NCI-H82 (cell line): ENCODE measurements at regions not wholly inside any gene's neighbourhood (a gene's known extent, or its start where the extent isn't known, plus 50 kb on each side); places are given as distances from the start of the nearest gene placed in this dataset.

Source experiments
- DNase-seq: peaks from one replicate; lab custom pipeline; 2025; lab: John Stamatoyannopoulos, UW

DNA sequence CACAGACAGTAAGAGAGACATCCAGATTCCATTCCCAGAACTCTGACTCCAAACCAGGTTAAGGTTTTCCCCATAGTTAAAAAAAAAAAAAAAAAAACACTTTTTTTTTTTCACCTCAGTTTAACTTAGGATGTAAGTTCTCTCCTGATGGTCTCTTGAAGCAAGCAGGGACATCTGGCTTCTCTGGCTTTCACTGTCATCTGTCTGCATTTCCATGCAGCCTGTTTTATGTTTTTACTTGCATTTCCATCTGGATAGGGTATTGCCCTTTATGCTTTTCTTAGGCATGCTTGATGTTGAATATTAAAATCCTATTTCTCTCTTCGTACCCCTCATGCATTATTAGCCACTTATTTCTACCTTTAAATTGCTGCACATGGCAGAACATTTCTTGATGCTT is 135.3 kb upstream of the WWC1 start:
- no peak for DNase-seq

DNA sequence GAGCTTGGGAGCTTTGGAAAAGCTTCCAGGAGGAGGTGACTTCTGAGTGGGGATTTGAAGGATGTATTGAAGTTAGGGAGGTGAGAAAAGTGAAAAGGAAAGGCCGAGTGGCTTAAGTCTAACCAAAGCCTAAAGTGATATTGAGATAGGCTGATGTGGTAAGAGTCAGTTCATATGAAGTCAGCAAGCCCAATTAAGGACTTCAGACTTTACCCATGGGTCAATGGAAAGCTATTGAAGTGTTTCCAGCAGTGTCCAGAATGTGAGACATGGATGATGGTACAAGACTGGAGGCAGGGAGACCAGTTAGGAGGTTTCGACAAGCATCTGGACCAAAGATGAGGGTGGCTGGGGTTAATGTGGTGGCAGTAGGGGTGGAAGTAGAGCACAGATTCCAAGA is 134.3 kb upstream of the WWC1 start:
- DNase-seq, result no peak

DNA sequence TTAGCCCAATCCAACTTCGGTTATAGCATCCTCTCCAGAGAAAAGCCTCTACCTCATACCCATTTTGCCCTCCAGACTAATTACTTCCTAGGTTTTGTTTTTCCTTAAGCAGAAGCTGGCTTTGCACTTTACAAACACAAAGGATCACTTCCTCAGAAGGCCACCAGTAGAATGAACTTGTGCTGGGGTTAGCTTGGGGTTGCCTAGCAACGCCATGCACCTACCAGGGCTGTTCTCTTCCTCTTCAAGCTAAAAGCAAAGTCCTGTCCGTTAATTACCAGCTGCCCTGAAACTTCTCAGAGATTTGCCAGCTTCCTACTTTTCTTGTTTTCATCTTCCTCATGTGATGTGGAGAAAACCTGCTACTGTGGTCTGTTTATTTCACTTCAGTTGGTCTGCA is 132.0 kb upstream of the WWC1 start:
- DNase-seq, result peak; percentile 7

DNA sequence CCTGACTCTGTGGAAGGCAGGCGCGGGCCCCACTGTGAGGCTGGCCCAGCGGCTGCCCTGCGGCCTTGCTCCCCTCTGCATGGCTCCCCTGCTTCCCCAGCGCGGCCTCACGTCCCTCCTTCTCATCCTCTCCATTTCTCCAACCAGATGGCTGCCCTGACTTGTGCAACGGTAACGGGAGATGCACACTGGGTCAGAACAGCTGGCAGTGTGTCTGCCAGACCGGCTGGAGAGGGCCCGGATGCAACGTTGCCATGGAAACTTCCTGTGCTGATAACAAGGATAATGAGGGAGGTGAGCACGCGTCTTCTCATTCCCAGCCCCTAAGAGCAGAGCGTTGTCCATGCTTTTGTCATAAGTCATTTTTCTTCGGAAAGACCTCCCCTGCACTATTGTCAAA is 129.0 kb upstream of the WWC1 start:
- peak; percentile 63 for DNase-seq

DNA sequence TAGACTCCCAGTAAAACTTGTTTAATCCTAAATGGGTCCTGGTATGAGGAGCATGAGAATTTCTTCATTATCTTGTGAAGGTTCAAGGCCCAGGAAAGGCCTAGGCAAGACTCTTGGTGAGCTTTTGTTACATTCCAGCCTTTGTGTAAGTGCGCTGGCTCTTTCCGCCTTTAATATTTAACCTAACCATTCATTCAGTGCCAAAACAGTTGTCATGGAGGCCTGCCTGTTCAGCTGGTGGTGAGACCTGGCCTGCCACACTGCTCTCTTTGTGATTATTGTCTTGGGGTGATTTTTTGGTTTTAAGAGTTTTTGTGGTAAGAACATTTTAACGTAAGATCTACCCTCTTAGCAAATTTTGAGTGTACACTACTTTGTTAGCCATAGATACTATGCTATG is 127.5 kb upstream of the WWC1 start:
- DNase-seq, result no peak

DNA sequence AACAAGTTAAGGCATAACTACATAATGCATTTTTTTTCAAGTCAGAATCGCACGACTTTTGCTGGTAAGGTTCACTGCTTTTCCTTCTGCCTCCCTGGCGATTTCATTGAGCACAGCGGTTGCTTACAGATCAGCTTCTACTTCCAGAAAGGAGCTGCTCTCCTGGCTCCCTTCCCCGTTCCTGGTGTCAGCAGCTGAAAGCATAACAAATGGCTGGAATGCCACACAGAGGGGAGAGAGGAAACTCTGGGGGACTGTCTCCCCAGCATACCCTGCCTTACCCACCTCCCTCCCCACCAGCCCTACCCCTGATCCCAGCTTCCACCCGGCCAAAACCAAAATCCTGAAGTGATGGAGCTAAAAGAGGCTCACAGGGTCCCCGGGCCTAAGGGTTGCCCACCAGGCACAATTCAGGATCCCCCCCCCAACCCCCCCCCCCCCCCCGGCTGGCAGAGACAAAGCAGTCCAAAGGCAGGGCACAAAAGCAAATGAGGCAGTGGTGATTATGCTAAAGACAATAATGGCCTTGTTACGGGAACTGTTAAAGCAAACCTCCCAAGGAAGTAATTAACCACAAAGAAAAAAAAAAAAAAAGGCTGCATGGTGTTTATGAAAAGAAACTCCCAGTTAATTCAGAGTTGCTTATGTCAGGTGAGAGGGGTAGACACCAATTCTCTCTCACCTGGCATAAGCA is 126.1 kb upstream of the WWC1 start:
- no peak for DNase-seq

DNA sequence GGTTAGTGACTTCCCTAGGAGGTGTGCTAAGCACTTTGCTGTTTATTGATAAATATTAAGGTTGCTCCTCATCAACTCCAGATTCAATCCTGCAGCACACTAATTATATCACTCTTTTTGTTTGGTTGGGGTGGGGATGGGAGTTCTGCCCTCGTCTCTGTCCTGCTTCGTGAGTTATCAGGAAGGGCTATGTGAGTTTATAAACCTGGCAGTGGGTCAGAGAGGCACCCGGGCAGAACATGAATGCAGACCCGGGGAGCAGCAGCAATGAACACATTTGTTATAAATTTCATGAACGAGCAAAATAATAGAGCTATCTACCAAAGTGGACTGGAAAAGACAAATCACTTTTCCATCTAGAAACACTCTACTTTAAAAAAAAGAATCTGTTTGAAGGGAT is 125.5 kb upstream of the WWC1 start:
- no peak for DNase-seq

DNA sequence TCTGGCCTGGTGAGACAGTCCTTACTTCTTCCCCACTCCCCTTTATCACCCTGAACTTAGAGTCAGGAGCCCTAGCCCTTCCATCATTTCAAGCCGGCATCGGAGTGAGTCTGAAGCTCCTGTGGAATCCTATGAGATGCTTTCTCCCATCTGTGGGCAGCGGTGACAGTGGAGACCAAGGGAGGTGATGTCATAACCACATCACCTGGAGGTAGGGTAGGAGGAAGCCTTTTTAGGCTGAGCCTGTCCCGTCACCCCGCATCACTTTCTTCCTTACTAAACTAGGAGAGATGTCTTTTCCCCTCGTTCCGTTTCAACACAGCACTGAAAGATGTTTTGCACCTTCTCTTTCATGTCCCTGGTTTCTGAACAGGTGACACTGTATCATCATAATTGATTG is 124.1 kb upstream of the WWC1 start:
- no peak for DNase-seq

DNA sequence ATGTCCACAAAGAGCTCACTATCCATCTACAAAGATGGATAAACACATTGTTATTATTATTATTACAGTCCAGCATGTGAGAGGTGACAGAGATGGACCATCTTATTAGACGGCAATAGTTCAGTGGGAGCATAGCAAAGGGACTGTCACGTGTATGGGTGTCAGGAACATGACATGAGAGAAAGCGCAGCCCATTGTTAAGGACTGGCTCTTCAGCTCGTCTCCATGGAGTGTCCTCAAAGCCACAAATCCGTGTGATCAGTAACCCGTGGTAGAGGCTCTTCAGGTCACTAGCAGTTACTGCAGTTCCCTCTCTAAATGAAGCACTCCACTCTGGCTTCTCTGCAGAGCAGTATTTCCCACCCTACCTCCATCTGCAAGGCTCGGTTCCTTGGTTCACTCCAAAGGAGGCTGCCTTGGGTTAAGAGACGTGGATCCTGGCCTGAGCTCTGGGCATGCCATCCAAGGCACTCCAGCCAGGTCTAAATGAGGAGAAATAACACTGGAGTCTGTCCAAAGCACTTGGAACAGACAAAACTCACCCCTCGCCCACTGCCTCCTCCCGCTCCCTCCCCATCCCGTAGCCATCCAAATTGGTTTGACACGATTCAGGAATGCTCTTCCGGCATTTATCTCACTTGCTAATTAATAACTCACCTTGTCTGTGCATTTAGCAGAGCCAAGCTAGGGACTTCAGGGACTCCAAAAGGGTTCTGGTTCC is 122.3 kb upstream of the WWC1 start:
- DNase-seq, result no peak

DNA sequence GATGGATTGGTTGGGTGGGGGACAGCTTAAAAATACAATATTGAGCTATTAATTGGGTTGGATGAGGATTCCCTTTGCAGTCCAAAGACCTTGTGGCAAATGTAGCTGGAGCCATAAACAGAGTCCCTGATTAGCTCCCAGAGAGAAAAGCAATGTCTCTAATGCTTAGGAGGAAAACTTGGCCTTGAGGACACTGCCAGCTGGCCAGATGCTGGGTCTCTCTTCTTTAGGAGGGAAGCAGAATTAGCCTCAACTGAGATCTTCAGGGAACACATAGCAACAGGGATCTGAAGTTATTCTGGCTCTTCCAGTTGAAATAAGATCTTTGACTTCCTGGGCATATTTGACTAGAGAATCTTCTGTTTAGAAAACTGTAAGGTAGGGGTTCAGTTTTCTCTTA is 121.7 kb upstream of the WWC1 start:
- DNase-seq, result no peak

DNA sequence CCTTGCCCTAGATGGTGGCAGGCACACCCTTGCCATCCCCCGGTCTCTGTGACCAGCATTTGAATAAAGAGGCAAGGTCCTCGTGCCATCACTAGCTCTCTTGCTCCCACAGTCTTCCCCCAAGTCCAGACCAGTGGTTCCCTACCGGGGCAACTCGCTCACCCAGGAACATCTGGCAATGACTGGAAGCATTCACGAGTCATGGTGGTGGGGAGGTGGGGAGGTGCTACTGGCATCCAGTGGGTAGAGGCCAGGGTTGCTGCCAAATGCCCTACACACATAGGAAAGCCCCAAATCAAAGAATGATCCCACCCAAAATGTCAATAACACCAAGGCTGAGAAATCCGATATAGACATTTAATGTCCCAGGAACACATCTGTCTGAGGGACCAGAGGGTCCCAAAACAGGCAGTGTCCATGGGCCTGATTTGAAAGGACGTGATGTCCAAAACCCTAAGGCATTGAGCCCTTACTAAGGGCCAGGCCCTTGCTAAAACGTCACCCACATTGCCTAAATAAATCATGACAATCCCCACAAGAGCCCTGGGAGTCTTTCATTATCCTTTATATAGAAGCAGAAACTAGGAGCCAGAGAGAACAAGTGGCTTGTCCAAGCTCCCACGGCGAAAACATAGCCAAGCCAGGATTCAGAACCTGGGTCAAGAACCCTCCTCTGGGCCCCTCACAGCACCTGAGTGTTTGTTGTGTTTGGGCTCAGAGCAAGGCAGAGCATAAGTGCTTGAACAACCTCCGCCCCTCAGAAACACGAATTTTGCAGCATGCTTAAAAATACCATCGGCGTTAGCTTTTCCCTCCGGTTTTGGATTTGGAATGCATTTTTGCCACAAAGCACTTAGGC is 119.3 kb upstream of the WWC1 start:
- DNase-seq, result no peak

DNA sequence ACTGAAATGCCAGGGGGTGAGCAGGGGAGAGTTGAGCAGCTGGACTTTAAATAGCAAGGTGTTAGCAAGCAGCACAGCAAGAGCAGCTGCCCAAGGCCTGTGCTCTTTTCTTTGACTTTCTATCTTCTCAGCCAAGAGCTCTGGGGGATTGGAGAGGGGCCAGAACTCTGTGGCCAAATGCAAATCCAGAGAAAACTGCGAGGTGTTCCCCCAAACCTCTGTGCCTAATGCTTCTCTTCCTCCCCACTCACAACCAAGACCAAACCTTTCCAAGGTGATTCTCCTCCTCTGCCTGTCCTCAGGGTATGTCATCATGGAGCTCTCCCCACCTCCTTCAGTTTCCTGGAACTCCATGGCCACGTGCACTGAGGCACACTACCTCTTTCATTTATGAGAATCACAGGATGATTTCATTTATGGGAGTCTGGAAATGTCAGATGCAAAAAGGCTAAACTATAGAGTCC is 118.7 kb upstream of the WWC1 start:
- DNase-seq, result no peak

DNA sequence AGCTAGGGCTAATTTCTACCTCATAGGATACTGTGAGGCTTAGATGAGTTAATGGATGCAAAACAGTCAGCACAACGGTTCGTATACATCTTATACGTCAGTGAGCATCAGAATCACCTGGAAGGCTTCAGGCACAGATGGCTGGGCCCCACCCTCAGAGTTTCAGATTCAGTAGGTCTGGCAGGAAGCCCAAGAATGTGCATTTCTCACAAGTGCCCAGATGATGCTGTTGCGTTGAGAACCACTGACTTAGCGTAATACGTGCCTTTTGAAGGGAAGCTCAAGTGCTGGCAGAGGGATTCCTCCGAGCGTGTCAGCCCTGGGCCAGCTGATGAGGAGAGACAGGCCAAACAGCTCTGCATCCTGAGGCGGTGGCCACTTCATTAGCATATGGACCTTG is 117.1 kb upstream of the WWC1 start:
- DNase-seq, result peak; percentile 18

DNA sequence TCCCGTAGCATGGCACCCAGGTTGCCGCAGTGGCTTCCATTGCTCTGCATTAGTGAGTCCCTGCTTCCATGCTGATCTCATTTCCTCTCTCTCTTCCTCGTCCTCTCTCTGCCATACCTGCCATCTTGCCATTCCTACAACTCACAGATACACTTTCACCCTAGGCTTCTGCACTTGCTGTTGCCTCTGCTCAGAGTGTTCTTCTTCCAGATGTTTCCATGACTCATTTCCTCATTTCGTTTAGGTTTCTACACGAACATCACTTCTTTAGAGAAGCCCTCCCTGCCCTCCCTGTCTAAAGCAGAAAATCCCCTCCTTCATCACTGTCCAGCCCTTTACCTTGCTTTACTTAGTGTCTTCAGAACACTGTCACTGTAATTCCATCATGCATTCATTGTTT is 115.2 kb upstream of the WWC1 start:
- no peak for DNase-seq

DNA sequence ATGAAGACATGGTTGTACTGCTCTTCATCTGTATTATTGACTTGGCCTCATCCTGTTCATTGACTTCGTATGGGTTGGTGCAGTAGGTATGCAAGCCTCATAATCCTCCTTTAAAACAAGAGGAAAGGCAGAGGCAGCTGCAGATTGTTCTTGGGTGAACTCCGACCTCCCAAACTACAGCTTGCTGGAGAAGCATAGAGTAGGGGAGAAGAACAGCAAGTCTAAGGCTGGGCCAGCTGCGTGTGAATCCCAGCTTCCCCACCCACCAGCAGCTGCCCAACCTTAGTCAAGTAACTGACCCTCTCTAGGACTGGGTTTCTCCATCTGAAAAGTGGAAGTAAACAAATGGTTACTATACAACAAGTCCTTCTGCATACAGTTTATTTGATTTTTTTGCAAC is 114.5 kb upstream of the WWC1 start:
- no peak for DNase-seq

DNA sequence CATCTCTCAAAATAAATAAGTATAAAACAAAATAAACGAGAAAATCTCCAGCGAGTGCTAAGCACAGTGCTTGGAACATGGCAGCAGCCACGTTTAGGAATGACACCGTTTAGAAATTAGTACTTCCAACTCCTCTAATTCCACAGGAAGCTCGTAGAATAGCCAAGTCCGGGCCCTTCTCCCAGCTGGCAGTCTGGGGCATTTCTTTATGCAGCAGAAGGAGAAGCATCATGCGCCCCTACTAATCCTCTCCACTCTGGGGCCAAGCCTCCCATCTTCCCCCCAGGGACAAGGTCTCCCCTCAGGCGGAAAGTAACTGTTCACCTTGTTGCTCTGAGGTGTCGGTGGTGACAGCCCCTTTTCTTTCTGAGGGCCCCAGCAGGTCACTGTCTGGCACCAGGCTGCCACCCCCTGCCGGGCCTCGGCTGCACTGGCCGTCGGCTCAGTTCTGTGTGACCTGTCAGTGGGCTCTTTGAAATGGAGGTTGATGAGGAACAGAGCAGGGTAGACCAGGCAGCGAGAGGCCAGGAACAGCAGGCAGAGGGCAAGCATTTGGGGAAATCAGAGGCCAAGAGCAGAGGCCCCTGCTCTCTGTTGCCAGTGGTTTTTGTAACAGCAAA is 113.5 kb upstream of the WWC1 start:
- DNase-seq, result peak; percentile 80

DNA sequence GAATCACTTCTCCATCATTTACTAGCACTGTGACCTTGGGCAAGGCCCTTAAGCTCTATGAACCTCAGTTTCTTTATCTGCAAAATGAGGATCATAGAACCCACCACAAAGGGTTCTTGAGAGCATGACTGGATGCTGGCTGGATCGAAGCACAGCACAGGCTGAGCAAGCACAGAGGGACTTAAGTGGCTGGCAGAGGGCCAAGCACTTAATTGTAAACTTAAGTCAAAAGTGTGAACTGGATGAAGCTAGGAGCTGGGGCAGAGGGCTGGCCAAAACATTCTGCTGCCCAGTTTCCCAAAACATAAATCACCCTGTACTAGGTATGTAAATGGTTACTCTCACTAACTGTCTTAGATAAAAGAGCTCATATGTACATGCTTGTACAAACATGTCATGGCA is 112.3 kb upstream of the WWC1 start:
- peak; percentile 79 for DNase-seq

DNA sequence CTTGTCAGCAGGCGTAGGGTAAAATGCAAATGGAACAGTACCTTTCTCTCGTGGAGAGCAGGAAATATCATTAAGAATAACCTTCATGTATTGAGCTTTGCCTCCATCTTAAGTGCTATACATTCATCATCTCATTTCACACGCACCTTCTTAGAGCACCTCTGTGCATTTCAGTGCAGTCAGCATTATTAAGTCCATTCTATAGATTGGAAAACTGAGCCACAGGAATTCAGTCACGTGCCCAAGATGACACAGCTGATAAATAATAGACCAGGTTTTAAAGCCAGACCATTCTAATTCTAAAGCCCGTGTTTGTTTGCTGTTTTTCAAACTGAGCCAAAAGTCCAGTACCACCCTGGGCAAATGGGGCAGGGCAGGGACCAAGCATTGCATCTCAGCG is 109.2 kb upstream of the WWC1 start:
- DNase-seq, result no peak

DNA sequence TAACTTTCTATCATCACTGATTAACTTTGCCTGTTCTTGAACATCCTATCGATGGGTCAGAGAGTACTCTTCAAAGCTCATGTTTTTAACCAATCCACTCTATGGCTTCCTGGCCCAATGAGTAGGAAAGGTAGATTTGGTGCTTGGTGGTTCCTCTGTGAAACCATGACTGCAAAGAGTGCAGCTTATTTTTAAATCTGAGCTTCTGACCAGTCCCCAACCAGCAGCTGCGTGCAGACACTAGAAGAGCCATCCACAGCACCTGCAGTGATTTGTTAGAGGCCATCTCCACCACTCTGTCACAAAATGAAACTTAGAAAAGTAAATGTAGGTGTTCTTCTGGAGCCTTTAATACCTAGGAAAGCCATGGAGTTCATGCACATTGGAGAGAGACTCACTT is 107.3 kb upstream of the WWC1 start:
- no peak for DNase-seq

DNA sequence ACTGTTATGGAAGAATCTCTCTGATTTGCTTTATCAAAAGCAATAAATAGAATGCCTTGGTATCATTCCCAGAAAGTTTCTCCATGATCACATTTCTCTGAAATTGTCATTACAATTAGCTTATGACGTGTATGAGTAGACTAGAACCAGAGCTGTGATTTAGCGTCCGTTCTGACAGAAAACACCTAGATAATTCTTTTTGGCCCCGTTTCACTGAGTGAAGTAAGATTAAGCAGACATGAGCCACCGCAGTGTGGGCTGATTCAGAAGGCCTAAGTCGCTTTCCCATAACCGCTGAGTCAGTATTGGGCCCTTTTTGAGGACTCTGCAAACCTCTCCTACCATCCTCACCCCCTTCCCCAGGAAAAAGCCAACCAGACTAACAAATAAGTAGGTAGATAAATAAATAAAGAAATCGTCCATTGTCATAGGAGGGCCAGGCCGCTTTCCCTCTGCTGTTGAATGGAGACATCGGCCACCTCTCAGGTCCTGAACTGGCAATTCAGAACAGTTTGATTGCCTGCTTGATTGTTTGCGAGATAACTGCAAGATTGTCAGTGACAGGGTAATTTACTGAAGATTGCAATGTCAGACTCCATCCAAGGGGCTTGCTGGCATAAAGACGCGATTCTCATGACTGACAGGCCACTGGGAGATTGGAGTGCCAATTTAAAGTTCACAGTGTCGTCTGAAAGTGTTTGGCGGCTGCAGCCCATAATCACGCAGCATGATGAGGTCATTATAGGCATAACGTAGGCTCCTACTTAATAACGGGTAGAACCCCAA is 105.0 kb upstream of the WWC1 start:
- no peak for DNase-seq

DNA sequence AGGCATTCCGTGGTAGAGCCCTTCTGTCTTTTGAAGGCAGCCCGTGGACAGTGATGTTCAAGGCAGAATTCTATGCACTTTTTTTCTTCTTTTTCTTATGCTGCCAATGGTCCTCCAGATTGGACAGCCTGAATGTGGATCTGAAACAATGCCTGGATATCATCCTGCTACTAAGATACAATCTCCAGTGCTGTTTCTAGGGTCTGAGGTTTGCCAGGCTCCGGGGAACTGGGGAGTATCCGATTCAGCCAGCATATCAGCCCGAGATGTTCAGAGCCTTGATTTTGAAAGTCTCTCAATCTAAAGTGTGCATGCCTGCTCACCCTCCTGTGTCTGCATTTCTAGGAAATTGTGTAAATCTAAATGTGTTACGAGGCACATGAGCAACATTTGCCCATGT is 103.8 kb upstream of the WWC1 start:
- no peak for DNase-seq

DNA sequence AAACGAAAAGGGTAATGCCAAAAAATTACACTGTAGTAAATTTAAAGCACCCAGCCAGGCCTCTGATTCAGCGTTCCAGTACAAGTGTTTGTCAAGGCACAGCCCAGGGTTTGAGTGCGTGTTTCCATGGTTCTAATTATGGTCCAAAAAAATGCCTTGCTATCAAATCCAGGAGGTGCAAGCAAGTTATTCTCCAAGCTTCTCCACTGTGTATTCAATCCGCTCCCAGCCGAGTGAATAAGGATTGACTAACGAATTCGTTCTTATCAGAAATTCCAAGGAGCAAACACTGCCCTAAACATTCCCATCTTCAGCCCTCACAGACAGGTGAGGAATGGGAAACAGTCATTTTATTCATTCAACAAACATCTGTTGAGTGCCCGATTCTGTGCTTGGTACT is 103.3 kb upstream of the WWC1 start:
- no peak for DNase-seq
